HG03175 (cell line): ENCODE measurements at regions not wholly inside any gene's neighbourhood (a gene's known extent, or its start where the extent isn't known, plus 50 kb on each side); places are given as distances from the start of the nearest gene placed in this dataset.
A peak's percentile ranks its signal among the peaks of the same experiment; 100 is the strongest.
"Not testable (repeated sequence)": the region's sequence is repeated elsewhere in the genome, so short reads cannot be mapped to it uniquely, and the experiment has no call there.

Source experiments
- ATAC-seq: cut with Tn5 transposase; IDR thresholded peaks from one replicate; pipeline ENCODE4 v1.9.1; 2021; ENCODE audit warnings: mild to moderate bottlenecking, moderate library complexity; ENCODE audit not compliant: unreplicated experiment

DNA sequence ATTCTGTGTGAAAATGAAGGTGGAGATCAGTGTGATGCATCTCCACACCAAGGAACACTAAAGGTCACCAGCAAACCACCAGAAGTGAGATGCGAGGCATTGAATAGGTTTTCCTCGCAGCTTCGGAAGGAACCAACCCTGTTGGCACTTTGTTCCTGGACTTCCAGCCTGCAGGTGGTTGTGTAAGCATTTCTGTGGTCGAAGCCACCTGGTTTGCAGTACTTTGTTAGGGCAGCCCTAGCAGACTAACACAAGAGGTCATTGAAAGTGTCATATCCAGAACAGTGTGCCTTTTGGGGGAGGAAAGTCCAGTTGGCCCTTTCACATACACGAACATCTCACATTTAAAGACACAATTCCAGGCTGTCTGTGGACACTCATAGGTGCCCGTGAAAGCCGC is 237.2 kb upstream of the PLGLB1 start:
- ATAC-seq: not testable (repeated sequence)

DNA sequence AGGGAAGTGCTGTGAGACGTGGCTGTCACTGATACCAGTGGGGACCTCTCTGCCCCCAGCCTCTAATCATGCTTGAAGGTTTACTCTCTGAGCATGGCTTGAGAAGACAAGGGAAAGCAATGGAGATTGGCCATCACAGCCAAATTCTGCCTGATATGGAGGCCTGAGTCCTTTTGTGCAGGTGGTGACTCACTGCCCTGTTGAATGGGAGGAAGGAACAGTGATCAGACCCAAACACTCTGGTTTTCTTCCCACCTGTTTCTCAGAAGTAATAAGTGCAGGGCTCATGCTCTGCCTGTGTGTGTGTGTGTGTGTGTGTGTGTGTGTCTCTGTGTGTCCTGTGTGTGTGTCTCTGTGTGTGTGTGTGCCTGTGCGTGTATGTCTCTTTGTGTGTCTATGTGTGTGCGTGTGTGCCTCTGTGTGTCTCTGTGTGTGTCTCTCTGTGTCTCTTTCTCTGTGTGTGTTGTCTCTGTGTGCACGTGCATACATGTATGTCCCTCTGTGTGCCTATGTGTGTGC is 240.6 kb upstream of the PLGLB1 start:
- not testable (repeated sequence) for ATAC-seq

DNA sequence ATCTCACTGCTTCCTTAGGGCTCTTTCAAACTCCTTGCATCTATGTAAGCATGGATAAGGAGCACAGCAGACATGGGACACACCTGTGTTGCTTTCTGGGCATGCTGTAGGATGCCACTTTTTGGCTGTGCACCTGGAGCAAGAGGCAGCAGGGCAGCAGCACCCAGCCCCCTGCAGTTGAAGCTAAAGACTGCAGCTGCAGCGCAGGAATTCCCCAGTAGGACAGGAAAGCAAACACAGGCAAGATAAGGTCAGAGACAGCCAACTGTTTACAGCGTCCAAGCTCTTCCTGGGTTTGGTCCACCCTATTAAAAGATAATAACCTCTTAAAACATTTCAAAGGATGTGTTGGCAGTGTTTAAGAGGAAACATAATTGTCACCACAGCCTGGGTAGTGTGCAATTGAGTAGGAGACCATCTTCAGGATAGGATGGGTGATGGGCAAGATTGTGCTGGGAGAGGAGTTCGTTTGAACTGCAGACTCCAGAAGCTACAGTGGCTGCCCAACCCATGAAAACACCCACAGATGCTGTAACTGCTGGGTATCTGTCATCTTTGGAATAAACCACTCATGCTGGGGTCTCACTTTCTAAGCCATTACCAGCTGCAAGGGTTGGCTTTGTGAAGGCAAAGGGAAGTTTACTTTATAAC is 242.3 kb upstream of the PLGLB1 start:
- ATAC-seq: not testable (repeated sequence)

DNA sequence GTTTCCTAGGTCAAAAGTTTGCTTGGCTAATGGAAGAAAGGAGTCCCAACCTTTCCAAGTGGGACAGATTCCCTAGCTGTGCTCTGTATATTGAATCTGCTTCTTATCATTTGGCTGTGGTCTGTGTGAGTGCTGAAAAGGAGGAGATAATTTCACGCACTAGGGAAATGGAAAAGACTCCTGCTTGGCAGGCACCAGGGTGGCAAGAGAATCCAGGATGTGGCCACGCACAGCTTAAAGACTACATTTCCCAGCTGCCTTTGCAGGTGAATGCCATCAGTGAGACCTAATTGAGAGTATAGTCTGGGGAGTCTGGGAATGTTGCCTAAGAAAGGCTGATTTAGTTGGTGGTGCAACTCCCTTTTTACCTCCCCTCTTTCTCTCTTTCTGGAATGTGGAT is 253.5 kb upstream of the PLGLB1 start:
- not testable (repeated sequence) for ATAC-seq

DNA sequence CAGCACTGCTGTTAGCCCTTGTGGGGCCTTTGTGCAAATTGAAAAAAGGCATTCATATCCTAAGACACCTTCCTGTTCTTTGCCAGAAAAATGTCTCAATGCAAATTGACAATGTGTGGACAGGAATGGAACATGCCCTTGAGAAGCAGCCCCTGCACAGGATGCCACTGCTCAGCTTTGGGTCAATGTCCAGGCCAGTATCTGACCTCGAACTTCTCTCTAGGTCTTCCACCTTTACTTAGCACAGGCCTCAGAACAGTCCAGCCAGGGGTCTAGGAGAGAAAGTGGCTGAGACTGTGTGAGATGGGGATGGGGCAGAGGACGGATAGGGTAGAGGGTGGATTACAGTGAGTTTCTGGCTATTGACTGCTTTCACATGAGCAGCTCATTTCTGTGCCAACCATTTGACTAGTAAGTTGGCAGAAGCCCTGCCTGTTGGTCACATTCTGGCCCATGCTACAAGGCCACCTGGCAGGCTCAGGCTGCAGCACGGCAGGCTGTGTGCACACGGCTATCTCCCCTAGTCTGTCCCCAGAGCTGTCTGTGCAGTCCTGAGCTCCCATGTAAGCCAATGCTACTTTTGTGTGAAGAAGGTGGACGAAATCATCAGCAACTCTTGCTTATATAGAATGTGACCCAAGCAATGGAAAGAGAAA is 254.5 kb upstream of the PLGLB1 start:
- ATAC-seq: not testable (repeated sequence)

DNA sequence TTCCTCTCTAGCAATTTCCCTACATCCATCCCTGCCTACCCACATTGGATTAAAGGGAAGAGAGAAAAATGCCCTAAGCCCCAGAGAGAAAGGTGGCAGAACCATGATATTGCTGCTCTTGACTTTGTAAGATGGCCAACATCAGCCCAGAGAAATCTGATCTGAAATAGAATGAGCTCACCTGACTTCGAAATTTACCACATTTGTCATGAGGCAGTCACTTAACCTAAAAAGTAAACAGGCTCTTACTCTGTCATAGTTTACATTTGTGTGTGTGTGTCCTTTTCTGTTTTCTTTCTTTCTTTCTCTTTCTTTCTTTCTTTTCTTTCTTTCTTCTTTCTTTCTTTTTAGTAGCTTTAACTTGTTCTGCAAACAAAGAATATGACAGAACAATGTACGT is 255.0 kb upstream of the PLGLB1 start:
- not testable (repeated sequence) for ATAC-seq

DNA sequence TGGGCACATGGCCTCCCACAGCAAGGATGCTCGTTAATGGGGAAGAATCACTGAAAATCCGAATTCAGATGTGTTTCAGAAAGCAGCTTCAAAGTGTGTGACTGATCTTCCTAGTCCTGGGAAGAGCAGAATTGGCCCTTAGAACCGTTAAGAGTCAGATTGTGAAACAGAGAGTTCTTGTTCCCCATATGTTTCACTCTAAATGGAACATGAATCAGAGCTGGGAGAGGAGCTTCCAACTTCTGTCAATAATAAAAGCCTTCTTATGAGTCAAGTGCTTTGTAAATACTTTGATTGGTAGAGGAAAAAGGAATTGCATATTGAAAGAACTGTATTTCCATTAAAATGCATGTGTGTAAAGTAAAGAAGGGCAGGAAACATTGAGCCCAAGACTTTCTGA is 256.1 kb upstream of the PLGLB1 start:
- not testable (repeated sequence) for ATAC-seq

DNA sequence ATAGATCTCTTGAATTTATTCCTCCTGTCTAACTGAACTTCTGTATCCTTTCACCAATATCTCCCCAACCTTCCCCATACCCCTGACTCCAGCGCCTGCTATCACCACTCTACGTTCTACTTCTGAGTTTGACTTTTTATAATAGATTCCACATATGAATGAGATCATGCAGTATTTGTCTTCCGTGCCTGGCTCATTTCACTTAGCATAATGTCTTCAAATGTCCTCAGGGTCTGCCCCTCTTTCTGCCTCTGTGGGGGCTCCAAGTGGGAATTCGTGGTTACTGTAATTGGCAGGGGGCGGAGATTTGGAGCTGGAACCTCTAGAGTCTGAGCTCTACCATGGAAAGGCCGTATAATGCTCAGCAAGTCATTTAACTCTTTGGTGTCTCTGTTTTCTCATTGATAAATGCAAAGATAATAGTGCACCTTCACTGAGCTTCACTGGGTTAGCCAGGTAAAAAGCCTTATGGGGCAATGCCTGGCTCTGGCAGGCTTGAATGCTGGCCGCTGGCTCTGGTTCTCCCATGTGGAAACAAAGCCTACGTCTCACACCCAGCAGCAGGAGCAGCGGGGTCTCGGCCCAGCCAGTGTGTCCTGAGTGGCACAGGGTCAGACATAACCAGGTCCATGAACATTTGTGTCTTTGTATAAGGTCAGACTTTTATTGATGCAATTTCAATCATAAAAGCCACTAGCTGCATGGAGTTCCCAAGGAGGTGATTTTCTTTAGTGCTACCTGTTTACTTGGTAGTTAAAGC is 259.1 kb upstream of the PLGLB1 start:
- not testable (repeated sequence) for ATAC-seq

DNA sequence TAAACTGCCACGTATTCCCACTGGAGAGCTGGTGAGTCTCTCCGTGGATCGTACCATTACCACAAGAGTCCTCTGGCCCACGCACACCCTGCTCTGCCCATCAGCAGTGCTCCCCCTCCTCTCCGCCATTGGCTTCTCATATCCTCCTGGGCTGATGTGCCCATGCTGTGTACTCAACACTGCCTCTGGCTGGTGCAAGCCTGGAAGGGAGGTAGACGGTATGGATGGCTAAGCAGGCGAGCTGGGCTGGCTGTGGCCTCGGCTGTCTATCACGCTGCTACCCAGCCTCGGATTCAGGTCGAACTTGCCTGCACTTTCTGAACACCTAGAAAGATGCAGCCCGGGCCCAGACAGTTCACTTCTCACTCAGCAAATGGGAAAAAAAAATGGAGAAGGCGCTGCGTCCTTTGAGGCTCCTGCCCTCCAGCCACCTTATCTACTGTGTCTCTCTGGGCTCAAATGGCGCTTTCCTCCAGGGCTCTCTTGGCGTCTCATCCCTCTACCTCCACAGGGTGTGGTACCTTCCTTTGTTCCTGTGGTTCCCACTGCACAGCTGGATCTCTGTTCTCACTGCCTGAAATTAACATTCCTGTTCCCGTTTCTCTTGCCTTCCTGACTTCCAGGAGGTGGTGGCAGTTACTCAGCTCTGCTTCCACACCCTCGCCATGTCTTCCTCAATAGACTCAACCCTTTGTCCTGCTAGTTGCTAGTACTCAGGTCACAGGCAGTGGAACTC is 262.3 kb upstream of the PLGLB1 start:
- not testable (repeated sequence) for ATAC-seq

DNA sequence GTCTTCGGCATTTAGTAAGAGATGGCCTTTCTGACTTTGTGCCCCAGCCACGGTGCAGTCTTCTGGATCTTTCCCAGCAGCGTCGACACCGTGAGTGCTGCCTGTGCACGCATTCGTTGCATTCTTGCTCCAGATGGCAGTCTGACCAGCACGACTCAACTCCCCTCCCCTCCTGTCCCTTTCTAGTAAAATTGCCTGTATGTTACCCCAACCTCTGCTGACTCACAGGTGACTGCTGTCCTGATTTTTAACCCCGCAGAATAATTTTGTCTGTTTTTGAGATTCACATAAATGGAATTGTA is 262.8 kb upstream of the PLGLB1 start:
- not testable (repeated sequence) for ATAC-seq

DNA sequence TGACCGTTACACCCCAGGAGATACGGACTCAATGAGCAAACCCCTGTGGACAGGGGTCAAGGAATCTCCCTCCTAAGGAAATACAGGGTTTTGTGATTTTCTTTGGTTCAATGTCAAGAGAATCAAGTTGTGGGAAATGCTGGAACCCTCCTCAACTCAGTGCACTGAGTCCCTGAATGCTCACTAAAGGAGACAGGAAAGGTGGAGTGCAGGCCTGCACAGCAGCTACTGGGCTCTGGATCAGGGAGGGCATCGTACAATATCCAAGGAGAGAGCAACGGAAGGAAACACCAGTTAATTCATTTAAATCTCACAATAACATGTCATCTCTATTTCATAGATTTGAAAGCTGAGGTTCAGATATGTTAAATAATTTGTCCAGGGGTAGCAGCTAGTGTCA is 263.5 kb upstream of the PLGLB1 start:
- ATAC-seq: not testable (repeated sequence)

DNA sequence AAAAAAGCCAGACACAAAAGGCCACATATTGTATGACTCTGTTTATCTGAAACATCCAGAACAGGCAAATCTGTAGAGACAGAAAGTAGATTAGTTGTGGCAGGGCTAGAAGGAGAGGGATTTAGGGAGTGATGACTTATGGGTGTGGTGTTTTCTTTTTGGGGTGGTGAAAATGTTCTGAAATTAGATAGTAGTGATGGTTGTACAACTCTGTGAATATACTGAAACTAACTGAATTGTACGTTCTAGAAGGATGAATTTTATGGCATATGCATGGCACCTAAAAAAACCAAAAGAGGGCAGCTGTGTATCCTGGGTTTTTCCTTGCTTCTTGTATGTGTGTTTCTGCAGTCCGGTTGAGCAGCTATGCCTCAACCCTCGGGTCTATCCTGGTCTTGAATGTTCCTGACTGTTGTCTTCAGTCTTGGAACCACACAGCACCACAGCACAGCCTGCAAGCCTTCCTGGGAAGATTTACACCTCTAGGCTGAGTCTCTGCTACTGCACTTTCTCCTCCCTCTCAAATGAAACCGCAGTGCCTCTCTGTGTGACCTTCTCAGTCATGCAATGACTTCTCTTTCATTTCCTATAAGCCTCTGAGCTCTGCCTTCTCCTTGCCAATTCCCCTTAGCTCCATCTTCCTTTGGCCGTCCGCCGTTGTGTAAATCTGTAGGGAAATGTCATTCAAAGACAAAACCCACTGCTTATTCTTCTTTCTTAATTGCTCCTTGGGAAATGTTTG is 269.1 kb upstream of the PLGLB1 start:
- ATAC-seq: peak; percentile 86

DNA sequence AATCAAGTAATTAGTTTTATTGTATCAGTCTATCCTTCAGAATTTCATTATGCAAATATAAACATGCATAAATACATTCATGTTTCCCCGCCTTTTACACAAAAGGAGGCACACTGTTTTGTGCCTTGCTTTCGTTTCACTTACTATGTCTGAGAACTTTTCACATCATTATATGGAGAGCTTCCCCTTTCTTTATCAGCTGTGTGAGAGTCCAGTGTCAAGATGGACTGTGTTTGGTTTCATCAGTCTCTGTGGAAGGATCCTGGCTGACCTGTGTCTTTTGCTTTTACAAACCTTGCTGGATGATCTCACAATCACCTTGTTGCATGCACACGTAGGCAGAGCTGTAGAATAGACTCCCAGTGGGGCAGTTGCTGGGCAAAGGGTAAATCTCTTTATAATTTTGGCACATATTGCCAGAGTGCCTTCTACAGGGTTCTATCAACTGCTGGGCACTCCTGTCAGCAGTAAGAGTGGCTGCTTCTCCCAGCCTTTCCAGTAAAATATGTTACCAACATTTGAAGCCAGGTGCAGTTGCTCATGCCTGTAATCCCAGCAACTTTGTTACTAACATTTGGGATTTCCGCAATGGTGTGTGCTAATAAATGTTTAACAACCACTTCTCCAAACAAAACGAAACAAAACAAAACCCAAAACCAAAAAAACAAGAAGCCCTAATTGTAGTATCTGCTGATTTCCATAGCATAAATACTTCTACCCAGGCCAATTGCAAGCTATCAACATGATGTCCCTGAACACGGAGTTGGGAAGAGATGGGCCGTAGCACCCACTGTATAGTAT is 270.0 kb upstream of the PLGLB1 start:
- ATAC-seq: peak; percentile 55

DNA sequence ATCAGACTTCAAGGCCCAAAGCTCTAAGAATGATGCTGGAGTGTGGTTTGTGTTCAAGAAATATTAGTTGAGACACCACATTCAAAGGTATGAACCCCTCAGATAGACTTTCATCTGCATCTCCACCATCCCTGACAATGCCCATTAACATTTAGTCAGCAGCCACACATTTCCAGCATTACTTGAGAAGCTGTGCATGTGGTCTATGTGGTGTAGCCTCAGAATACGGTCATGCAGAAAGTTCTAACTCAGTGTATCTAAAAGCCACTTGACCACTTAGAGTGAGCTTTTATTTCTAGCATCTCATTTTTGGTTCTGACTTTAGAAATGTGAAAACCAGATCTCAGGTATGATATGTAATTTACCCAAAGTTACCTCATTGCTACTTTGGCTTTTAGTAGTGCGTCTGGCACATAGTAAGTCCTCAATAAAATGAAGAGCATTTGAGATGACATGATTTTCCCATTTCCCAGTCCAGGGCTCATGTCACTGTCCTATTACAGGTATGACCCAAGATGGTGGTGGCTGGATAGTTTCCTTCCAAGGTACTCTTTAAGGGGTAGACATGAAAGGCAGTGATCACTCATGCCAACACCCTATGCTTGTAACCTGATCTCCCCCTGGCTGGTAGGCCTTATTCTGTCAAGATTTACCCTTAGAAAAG is 272.4 kb upstream of the PLGLB1 start:
- ATAC-seq: not testable (repeated sequence)

DNA sequence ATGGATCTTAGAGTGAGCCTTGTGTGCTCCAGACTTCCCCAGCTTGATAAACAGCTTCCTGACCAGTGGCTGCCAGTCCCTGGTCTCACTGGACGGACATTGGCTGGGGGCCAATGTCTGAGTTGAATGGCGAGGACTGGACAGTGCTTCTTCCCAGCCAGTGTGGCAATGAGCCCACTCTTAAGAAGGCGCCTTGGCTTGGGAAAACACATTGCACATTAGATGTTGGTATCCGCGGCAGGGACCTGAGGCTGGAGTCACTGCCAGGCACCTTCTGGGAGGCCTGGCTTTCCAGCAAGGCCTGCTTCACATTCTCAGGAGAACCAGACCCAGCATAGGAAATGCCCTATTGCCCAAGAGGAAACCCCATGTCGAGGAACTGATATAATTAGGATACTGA is 273.5 kb upstream of the PLGLB1 start:
- ATAC-seq: not testable (repeated sequence)

DNA sequence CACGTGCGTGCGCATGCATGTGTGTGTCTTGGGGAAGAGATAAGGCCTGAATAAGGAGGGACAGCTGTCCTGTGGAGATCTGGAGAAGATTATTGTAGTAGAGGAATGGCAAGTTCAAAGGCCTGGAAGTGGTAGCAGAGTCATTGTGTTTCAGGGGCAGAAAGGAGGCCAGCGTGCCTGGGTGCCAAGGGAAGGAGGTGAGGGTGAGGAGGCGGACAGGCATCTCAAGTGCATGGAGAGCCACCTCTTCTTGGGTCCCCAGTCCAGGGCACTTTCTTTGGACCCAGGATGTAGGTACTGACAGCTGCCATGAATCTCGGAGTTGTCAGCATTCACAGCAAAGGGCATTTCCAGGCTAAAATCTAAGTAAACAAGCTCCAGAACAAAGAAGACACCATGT is 279.7 kb upstream of the PLGLB1 start:
- ATAC-seq: not testable (repeated sequence)

DNA sequence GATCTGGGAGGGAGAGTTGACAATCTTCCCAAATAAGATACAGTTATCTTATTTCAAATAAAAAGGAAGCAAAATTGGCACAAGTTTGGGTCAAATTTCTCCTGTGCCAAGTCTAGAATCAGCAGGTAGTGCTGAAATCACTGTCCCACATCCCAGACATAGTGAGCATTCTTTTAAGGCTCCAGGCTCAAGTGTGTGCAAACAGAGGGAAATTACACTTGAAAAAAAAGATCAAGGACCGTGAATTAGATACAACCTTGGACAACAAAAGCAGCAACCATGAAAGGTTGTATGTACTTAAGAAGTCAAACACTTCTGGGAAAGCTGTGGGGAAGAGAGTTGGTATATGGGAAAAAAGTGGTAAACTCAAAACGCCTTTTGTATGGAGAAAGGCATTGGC is 280.2 kb upstream of the PLGLB1 start:
- not testable (repeated sequence) for ATAC-seq

DNA sequence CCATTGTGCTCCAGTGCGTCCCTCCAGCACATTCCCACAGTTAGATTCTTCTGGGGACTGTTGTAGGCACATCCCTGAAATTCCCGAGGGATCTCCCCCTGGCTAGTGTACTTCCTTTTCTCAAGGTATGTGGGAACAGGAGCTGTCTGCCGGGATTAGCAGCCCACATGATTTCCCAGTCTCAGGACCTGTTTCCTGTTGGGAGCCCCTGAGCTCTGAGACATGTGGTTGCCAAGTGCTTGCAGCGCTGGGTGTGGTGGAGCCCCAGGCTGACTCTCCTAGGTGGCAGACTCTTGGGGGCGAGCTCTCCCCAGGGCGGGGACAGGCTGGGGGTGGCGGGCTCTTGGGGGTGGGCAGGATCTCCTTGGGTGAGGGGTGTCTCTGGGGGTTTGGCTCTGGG is 287.0 kb upstream of the PLGLB1 start:
- not testable (repeated sequence) for ATAC-seq

DNA sequence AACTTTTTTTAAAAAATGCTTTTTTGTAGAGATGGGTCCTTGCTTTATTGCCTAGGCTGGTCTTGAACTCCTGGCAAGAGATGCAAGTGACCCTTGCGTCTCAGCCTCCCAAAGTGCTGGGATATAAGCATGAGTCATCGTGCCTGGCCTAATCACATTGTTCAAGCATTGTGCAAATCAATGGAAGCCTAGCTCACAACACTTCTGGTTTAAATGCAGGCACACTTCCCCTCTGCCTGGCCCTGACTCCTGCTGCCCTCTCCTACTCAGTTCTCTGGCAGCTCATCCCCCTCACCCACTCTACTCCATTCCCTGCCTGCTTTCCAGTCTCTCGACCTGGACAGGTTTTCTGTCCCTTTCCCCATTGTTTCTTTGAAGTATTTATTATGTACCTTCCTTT is 288.1 kb upstream of the PLGLB1 start:
- not testable (repeated sequence) for ATAC-seq
